ENCODE measurements at regions not wholly inside any gene's neighbourhood (a gene's known extent, or its start where the extent isn't known, plus 50 kb on each side); places are given as distances from the start of the nearest gene placed in this dataset.

DNA sequence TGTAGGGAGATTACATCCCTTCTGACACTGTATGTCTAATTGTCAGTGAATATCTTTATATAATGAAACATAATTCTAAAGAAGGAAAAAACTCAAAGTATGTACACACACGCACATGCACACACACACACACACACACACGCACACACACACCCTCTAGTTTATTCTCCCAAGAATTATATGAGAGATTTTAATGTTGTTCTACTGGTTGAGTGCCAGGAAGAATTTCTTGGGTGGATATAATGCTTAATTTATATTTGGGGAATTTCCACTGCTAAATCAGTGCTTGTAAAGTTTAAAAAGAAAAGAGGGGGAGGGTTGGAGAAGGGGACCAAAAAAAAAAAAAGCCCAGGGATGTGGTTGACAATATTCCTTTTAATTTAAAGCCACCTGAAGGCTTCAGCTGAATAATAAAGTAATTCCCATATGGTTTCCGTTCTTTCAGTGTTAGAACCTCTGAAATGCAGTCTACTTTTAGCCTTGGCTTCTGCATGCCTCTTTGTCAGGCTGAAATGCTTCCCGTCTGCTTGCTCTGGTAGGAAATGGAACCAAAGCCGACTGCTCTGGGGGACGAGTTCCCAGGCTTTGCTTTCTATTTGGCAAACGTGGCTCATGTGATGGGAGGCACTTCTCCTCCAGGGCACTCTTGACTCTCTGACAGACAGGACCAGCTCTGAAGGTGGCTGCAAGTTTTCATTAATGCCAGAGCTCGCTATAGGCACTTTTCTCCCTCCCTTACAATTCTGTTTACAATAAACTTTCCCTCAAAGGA is 225.4 kb downstream of the PRL start:
- DNase-seq, result peak; percentile 80

- DNase-seq, result no peak
Measured at GRCh38 chr6:22072949-22073348, 223.9 kb downstream of the PRL start.

DNA sequence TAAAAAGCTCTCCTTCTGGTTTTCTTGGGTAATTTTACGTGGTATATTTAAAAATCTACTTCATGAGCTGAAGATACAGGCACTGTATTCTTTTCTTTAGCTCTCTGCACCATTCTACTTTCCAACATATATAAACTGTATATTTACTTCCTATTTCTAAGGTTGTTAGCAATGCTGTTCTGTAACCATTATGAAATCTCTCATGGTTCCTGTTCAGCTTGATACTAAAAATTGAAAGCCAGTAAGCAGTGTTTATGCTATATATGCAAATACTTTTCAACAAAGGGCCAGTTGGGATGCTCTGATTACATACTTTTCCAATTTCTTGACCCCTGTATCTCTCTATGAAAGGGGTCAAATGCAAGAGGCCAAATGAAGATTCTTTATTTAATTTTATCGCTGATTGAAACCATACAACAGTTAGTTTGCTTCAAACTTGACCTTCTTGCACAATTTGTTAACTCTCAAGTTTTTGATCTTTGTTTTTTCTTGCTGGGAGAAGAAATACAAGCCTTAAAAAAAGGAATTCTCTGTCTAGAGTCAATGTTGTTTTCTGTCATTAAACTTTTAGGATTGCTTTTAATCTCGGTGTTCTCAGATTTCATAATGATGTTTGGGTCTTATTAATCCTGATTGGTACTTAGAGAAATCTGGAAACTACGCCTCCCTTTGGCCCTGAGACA is 223.2 kb downstream of the PRL start:
- no peak for DNase-seq

DNA sequence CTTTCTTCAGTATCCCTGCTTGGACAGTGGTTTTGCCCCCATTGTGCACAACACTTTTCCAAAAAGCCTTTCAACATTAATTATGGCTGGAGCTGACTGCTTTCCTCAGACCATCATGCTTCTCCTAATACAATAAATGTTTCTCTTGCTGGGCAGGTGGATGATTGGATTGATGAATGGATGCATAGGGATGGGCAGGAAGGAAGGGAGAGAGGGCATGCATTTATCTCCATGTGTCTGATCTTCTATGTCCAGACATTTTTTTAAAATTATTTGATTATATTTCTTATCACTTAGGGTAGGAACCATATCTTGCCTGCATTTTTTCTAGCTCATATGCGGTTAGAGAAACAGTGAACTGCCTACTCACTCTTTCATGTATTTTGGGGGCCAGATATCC is 218.5 kb downstream of the PRL start:
- DNase-seq, result no peak

DNA sequence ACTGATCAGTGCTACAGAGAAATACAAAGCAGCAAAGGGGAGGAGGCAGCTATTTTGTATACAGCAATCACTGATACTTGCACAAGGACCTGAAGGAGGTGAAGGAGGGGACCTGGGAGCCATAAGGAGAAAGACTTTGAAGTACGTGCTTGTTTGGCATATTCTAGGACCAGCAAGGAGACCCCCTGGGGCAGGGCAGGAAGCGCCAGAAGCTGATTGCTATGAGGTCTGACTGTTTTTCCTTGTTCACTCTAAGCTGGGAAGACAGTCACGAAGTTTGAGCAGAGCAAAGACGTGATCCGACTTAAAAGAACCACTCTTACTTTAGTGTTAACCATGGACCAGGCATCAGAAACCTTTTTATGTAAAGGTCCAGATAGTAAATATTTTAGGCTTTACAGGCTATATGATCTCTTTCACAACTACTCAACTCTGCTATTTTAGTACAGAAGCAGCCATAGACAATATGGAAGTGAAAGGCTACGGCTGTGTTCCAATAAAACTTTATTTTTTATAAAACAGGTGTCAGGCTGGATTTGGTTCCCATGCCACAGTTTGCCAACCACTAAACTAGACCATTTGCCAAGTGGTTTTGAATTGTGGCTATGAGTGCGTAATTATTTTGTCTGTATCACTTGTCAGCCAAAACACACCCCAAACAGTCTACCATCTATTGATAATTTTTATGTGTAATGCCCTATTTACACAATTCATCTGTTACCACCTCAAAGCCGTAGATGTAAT is 217.9 kb downstream of the PRL start:
- DNase-seq, result no peak

DNA sequence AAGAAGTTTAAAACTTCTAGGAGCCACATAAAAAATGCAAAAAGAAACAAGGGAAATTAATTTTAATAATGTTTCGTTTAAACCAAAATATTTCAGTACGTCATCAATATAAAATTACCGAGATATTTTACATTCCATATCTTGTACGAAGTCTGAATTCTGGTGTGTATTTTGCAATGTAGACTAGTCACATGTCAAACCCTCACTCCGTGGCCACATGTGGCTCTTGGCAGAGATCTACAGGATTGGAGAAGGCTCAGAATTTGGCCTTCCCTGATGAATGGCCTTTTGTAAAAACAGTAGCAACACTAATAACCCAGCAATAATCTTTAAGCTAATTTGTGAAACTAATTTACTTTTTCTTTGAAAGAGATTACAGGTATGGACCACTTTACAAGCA is 217.1 kb downstream of the PRL start:
- no peak for DNase-seq

GRCh38 chr6:22081709-22082108 is 215.1 kb downstream of the PRL start:
- DNase-seq, result no peak

- DNase-seq, result peak; percentile 50
Measured at GRCh38 chr6:22082218-22082617, 214.6 kb downstream of the PRL start.

GRCh38 chr6:22083119-22083518 is 213.7 kb downstream of the PRL start:
- peak; percentile 69 for DNase-seq

- DNase-seq, result no peak
Measured at GRCh38 chr6:22087960-22088706, 208.7 kb downstream of the PRL start.

- DNase-seq, result no peak
Measured at GRCh38 chr6:22091424-22091948, 205.3 kb downstream of the PRL start.

DNA sequence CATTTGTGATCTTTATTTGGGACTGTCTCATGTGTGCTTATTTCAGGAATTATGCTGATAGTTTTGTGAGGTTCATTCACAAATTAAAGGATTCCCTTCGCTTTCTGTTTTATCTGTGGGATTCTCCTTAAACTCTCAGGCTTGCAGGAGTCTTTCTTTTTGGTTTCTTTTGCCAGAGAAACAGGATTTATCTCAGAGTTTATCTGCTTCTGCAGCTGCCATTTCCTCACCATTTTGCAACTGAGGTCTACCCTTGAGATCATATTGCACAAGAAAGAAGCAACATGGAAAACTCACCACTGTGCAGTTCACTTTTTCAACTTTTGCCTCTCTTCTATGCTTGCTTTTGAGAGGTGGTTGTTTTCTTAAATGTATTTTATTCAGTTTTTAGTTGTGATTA is 201.0 kb downstream of the PRL start:
- DNase-seq, result no peak

GRCh38 chr6:22098601-22099031 is 198.2 kb downstream of the PRL start:
- DNase-seq, result no peak

- no peak for DNase-seq
Measured at GRCh38 chr6:22099231-22099630, 197.6 kb downstream of the PRL start.

GRCh38 chr6:22099923-22100322 is 196.9 kb downstream of the PRL start:
- no peak for DNase-seq

DNA sequence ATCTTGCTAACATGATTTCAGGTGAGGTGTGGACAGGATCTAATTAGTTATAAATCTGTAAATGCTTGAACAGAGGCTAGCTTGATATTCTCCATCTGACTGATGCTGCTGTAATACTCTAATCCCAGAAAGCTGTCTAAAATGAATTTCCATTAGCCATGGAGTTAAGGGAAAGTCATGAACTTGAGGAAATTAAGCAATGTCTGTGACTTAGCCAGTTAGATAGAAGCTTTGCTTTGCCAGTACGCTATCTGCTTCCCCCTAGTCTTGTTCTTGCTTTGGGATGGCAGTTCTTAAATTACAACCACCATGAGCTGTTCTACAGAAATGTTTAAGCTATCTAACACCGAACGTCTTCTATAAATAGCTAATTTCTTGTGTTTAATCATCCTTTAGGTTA is 195.7 kb downstream of the PRL start:
- no peak for DNase-seq

DNA sequence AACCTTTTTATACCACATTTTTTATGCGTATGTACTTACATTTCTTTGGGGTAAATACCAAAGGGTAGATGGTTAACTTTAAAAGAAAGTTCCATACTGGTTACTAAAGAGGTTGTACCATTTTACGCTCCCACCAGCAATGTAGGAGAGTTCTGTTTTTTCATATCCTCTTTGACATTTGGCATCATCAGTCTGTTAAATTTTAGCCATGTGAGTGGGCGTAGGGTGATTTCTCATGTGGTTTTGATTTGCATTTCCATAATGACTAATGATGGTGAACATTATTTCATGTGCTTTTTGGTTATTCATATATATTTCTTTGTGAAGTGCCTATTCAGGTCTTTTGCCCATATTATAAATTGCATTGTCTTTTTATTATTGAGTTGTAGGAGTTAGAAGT is 194.2 kb downstream of the PRL start:
- no peak for DNase-seq

GRCh38 chr6:22106451-22106850 is 190.4 kb downstream of the PRL start:
- no peak for DNase-seq

- DNase-seq, result no peak
Measured at GRCh38 chr6:22106961-22107360, 189.9 kb downstream of the PRL start.

GRCh38 chr6:22108199-22108598 is 188.6 kb downstream of the PRL start:
- DNase-seq, result no peak

GRCh38 chr6:22110061-22110460 is 186.8 kb downstream of the PRL start:
- no peak for DNase-seq

- no peak for DNase-seq
Measured at GRCh38 chr6:22112461-22112860, 184.4 kb downstream of the PRL start.
